CD14-positive monocyte (primary cell): ENCODE measurements at regions not wholly inside any gene's neighbourhood (a gene's known extent, or its start where the extent isn't known, plus 50 kb on each side); places are given as distances from the start of the nearest gene placed in this dataset.
A peak's percentile ranks its signal among the peaks of the same experiment; 100 is the strongest.

Experiments
- DNase-seq, 3 donors: peaks; one replicate each; pipeline ENCODE4 v3.0.0-alpha.2; 2011 to 2022
- H2AFZ ChIP-seq: 2 replicates; pipeline ENCODE4 v1.6.0; 2012; ENCODE audit warnings: mild to moderate bottlenecking, low read depth, low read length, inconsistent platforms; ENCODE audit not compliant: insufficient read depth, poor library complexity, severe bottlenecking
- H3K27ac ChIP-seq, 2 donors: 1 replicate in 1 of 2; 2 replicates in 1 of 2; pipeline ENCODE4 v1.5.1; 2012 to 2013; ENCODE audit warnings: low read length in 2 of 2, control low read depth in 1 of 2, inconsistent platforms in 1 of 2, low read depth in 1 of 2, mild to moderate bottlenecking in 1 of 2
- H3K27me3 ChIP-seq, 2 donors: one replicate each; pipeline versions ENCODE4 v1.6.0 to v1.6.1; 2011 to 2013; ENCODE audit warnings: low read length in 2 of 2; ENCODE audit not compliant: control insufficient read depth in 2 of 2, insufficient read depth in 2 of 2
- H3K36me3 ChIP-seq, 2 donors: replicated peaks in 1 of 2; 1 replicate in 1 of 2; 2 replicates in 1 of 2; pipeline versions ENCODE4 v1.5.1 to v1.6.1; 2012 to 2013; ENCODE audit warnings: low read length in 2 of 2, control low read depth in 1 of 2, inconsistent platforms in 1 of 2, mild to moderate bottlenecking in 1 of 2; ENCODE audit not compliant: insufficient read depth in 2 of 2, control insufficient read depth in 1 of 2
- H3K4me1 ChIP-seq, 2 donors: 1 replicate in 1 of 2; 2 replicates in 1 of 2; pipeline versions ENCODE4 v1.5.1 to v1.6.1; 2012 to 2013; ENCODE audit warnings: low read length in 2 of 2, control low read depth in 1 of 2, inconsistent platforms in 1 of 2, mild to moderate bottlenecking in 1 of 2, moderate library complexity in 1 of 2; ENCODE audit not compliant: insufficient read depth in 2 of 2, control insufficient read depth in 1 of 2
- H3K4me2 ChIP-seq: replicated peaks from 2 replicates; pipeline ENCODE3; 2012; ENCODE audit warnings: low read length, moderate library complexity, mild to moderate bottlenecking; ENCODE audit not compliant: poor library complexity, severe bottlenecking; ENCODE audit errors: extremely low read depth
- H3K4me3 ChIP-seq, 3 experiments: fragments of 200-600 bp in 1 of 3; sonication (generic) in 1 of 3; replicated peaks in 1 of 3; 1 replicate in 2 of 3; 2 replicates in 1 of 3; pipeline ENCODE4 v1.5.1; 2011 to 2013; ENCODE audit warnings: low read length in 3 of 3, mild to moderate bottlenecking in 3 of 3, control low read depth in 2 of 3, low read depth in 2 of 3, inconsistent platforms in 1 of 3, moderate library complexity in 1 of 3
- H3K79me2 ChIP-seq: 2 replicates; pipeline ENCODE4 v1.6.0; 2012; ENCODE audit warnings: mild to moderate bottlenecking, control low read depth, inconsistent platforms, low read length, moderate library complexity; ENCODE audit not compliant: insufficient read depth
- H3K9ac ChIP-seq: 2 replicates; pipeline ENCODE4 v1.6.0; 2017; ENCODE audit warnings: low read length, mild to moderate bottlenecking; ENCODE audit not compliant: insufficient read depth, poor library complexity, severe bottlenecking
- H3K9me3 ChIP-seq, 2 donors: replicated peaks in 1 of 2; 1 replicate in 1 of 2; 2 replicates in 1 of 2; pipeline versions ENCODE4 v1.5.1 to v1.6.1; 2012 to 2013; ENCODE audit warnings: low read length in 2 of 2, control low read depth in 1 of 2; ENCODE audit not compliant: control insufficient read depth in 1 of 2, insufficient read depth in 1 of 2
- H4K20me1 ChIP-seq: 2 replicates; pipeline ENCODE4 v1.6.0; 2012; ENCODE audit warnings: mild to moderate bottlenecking, low read length, control low read depth, moderate library complexity; ENCODE audit not compliant: insufficient read depth
- H3K27ac Mint-ChIP-seq, 7 donors: one replicate each; pipeline ENCODE4 v1.8.0; 2020; ENCODE audit warnings: mild to moderate bottlenecking in 7 of 7, mixed read lengths in 7 of 7, moderate library complexity in 6 of 7, inconsistent platforms in 2 of 7
- H3K27me3 Mint-ChIP-seq, 3 donors: one replicate each; pipeline ENCODE4 v1.8.0; 2021 to 2022; ENCODE audit warnings: low read depth in 3 of 3, mild to moderate bottlenecking in 3 of 3, mixed read lengths in 3 of 3, moderate library complexity in 3 of 3, inconsistent platforms in 1 of 3
- H3K36me3 Mint-ChIP-seq, 2 donors: one replicate each; pipeline ENCODE4 v1.8.0; 2020; ENCODE audit warnings: mixed read lengths in 2 of 2, inconsistent platforms in 1 of 2, mild to moderate bottlenecking in 1 of 2
- H3K4me1 Mint-ChIP-seq: one replicate; pipeline ENCODE4 v1.8.0; 2020; ENCODE audit warnings: mild to moderate bottlenecking, mixed read lengths
- H3K4me3 Mint-ChIP-seq, 2 donors: one replicate each; pipeline ENCODE4 v1.8.0; 2020; ENCODE audit warnings: mild to moderate bottlenecking in 2 of 2, mixed read lengths in 2 of 2, moderate library complexity in 1 of 2
- H3K9me3 Mint-ChIP-seq, 7 donors: one replicate each; pipeline ENCODE4 v1.8.0; 2020 to 2022; ENCODE audit warnings: mixed read lengths in 7 of 7, mild to moderate bottlenecking in 6 of 7, moderate library complexity in 6 of 7, inconsistent platforms in 2 of 7
- CTCF ChIP-seq: fragments of 200-600 bp; IDR thresholded peaks from one replicate; pipeline ENCODE4 v1.8.0; 2022; ENCODE audit warnings: antibody characterized with exemption, mild to moderate bottlenecking
- WGBS: methylation state at CpG from one replicate; pipeline ENCODE4 v1.1.5; 2013; ENCODE audit warnings: missing lambda C conversion rate; ENCODE audit not compliant: insufficient coverage; 5-methylcytosine and 5-hydroxymethylcytosine counted together
- intact Hi-C, 2 donors: fragments of 100-400 bp; cut with micrococcal nuclease; formaldehyde crosslinking; loops; one replicate each; pipeline versions ENCODE4 v1.15.0 to v1.15.1; 2023

GRCh38 chr10:62741996-62742395 is 62.5 kb upstream of the ADO start:
- Histone ChIP-seq H3K9ac (no peak overlapping the region), H3K79me2 (no peaks in the 10 kb centered on the region), H2AFZ (no peak overlapping the region), H3K4me3 (no peak overlapping the region), H3K4me2 (no peak overlapping the region), H3K9me3 (no peaks in the 10 kb centered on the region), H4K20me1 (no peaks in the 10 kb centered on the region), H3K27me3 (no peaks in the 10 kb centered on the region), H3K4me1 (peaks cover 24 to 34% of the 10 kb centered on the region in 2 donors), H3K27ac (peak overlapping the region; percentile 27 to 64), H3K36me3 (no peaks in the 10 kb centered on the region)
- H3K27ac Mint-ChIP-seq = peak overlapping the region in 6 of 7 donors; percentile 82 to 92 (median 88)
- no peak for DNase-seq
- H3K4me1 Mint-ChIP-seq = peaks cover 37% of the 10 kb centered on the region
- TF ChIP-seq CTCF = no peak
- H3K9me3 Mint-ChIP-seq = peaks cover 0 to 3% (median 0%) of the 10 kb centered on the region in 7 donors
- H3K4me3 Mint-ChIP-seq = no peak overlapping the region
- peaks cover 1 to 5% (median 2%) of the 10 kb centered on the region in 3 donors for H3K27me3 Mint-ChIP-seq
- intact Hi-C loops = loop anchor here in 1 of 2 donors (5.0 kb wide), 1 partner anchor 60 kb away; the partner anchor contains the start of gene ADO
- H3K36me3 Mint-ChIP-seq = no peaks in the 10 kb centered on the region
- WGBS = no CpG with 5 or more reads among the region's 7 CpGs

GRCh38 chr10:62742536-62743061 is 61.9 kb upstream of the ADO start:
- Histone ChIP-seq H3K4me1 (peaks cover 24 to 34% of the 10 kb centered on the region in 2 donors), H2AFZ (no peak overlapping the region), H3K4me2 (peak overlapping the region; percentile 47), H3K4me3 (no peak overlapping the region), H3K9ac (no peak overlapping the region), H4K20me1 (no peaks in the 10 kb centered on the region), H3K36me3 (no peaks in the 10 kb centered on the region), H3K27me3 (no peaks in the 10 kb centered on the region), H3K27ac (peak overlapping the region; percentile 37 to 64), H3K79me2 (no peaks in the 10 kb centered on the region), H3K9me3 (no peaks in the 10 kb centered on the region)
- DNase-seq = peak; percentile 66 to 90 (median 78)
- Mint-ChIP-seq H3K4me3 (peak overlapping the region; percentile 42 to 57), H3K4me1 (peaks cover 37% of the 10 kb centered on the region), H3K27ac (peak overlapping the region; percentile 85 to 95 (median 92)), H3K9me3 (peaks cover 0 to 3% (median 0%) of the 10 kb centered on the region in 7 donors), H3K27me3 (peaks cover 1 to 5% (median 2%) of the 10 kb centered on the region in 3 donors), H3K36me3 (no peaks in the 10 kb centered on the region)
- 5% methylated on average over 3 of the region's 6 CpGs for WGBS
- intact Hi-C loops = loop anchor here in 1 of 2 donors (5.0 kb wide), 1 partner anchor 60 kb away; the partner anchor contains the start of gene ADO
- TF ChIP-seq CTCF = no peak
